ENCODE measurements at regions not wholly inside any gene's neighbourhood (a gene's known extent, or its start where the extent isn't known, plus 50 kb on each side); places are given as distances from the start of the nearest gene placed in this dataset.

DNA sequence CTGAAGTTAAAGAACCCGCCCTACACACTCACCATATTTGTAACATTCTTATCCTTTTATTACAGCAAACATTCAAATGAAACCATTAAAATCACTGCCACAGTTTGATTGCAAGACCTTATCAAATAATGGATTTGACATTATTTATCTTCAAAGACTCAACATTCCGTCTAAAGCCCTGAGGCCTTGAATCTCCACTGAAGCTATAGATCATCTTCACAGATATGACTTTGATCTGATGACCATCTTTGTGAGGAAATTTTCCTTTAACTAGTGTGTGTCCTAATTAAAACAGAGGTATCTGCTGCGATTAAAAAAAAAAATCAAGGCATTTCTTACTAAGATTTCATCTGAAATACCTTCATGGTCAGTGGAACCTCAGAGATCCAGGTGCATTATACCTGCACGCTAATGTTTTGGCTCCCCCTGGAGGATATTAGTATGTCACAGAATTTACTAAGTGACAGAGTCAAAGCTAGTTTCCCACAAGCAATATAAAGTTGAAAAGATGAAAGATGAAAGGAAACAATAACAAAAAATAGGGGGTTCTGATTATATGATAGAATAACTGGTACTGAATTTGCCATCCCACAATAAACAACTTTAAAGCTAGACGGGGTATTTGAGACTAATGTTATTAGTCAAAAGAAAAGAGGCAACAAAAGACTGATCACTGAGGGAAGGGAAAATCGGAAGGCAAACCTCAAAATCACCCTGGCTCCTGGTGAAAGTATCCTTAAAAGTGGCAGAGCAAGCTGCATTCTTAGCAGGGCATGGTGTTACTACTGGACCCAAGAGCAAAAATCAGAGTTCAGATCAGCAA is 923.4 kb downstream of the NCAM2 start:
- intact Hi-C loops (cut with DNase I; ENCODE audit: low total_unique reads): no loop called here
- peaks cover 0 to 3% of the 10 kb centered on the region in 2 donors for H3K27me3 ChIP-seq
- no peak overlapping the region for H3K4me3 ChIP-seq
- no peak for DNase-seq
- H3K27ac ChIP-seq: no peak overlapping the region
- TF ChIP-seq POLR2A (IDR thresholded peaks at IDR 0.05) (no peak), CTCF (IDR thresholded peaks at IDR 0.05) (peak in 3 of 4 experiments; percentile 4 to 25 (median 14))
- H3K9me3 ChIP-seq: no peaks in the 10 kb centered on the region
- H3K4me1 ChIP-seq: no peaks in the 10 kb centered on the region
- no peaks in the 10 kb centered on the region for H3K36me3 ChIP-seq

- Histone ChIP-seq H3K4me3 (no peak overlapping the region), H3K9me3 (no peaks in the 10 kb centered on the region), H3K4me1 (no peaks in the 10 kb centered on the region), H3K27me3 (no peaks in the 10 kb centered on the region), H3K27ac (no peak overlapping the region), H3K36me3 (no peaks in the 10 kb centered on the region)
- intact Hi-C loops (cut with DNase I; ENCODE audit: low total_unique reads): no loop called here
- DNase-seq: no peak
- no peak for TF ChIP-seq CTCF (IDR thresholded peaks at IDR 0.05)
- no peak for TF ChIP-seq POLR2A (IDR thresholded peaks at IDR 0.05)
Measured at GRCh38 chr21:21929226-21929625, 931.0 kb downstream of the NCAM2 start.

DNA sequence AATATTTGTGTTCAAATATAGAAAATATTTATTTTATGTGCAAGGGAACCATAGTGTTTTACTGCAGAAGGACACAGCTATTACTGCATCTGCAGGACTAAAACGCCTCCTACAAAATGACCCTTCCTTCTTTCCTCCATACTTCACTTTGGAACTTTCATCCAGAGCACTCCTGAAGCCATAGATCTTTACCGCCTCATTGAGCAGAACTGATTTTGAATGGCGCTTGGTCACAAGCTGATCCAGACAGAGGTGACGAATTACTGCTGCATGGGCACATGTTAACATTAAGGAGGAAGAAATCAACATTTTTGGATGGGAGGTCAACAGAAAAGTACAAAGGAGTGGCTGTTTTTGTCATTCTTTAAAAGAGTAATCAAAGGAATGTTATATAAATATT is 931.6 kb downstream of the NCAM2 start:
- no peaks in the 10 kb centered on the region for H3K27me3 ChIP-seq
- no peaks in the 10 kb centered on the region for H3K9me3 ChIP-seq
- TF ChIP-seq CTCF (IDR thresholded peaks at IDR 0.05): no peak
- TF ChIP-seq POLR2A (IDR thresholded peaks at IDR 0.05): no peak
- H3K4me1 ChIP-seq: no peaks in the 10 kb centered on the region
- intact Hi-C loops (cut with DNase I; ENCODE audit: low total_unique reads): no loop called here
- H3K4me3 ChIP-seq: no peak overlapping the region
- no peak overlapping the region for H3K27ac ChIP-seq
- no peaks in the 10 kb centered on the region for H3K36me3 ChIP-seq
- no peak for DNase-seq

DNA sequence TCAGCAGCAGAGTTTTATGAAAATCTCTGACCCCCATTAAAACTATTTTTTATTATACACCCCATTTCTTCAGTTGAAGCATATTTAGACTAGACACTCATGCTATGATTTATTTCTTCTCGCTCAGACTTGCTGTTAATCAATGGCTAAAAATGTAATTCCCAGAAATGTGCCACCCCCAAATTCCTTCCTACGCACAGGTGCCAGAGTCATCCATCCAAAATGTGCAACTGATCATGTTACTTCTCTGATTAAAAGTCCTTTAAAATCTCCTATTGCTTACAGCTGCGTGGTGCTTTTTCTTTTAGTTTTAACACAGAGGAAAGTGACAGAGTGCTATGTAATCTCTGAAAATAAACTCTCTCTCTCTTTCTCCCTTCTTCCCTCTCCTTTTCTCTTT is 954.4 kb downstream of the NCAM2 start:
- no peak for DNase-seq
- Histone ChIP-seq H3K4me1 (no peaks in the 10 kb centered on the region), H3K36me3 (no peaks in the 10 kb centered on the region), H3K9me3 (no peaks in the 10 kb centered on the region), H3K27me3 (no peaks in the 10 kb centered on the region), H3K4me3 (no peak overlapping the region), H3K27ac (no peak overlapping the region)
- TF ChIP-seq CTCF (IDR thresholded peaks at IDR 0.05): no peak
- TF ChIP-seq POLR2A (IDR thresholded peaks at IDR 0.05): no peak
- intact Hi-C loops (cut with DNase I; ENCODE audit: low total_unique reads): no loop called here

- Histone ChIP-seq H3K4me3 (no peak overlapping the region), H3K4me1 (no peaks in the 10 kb centered on the region), H3K27ac (no peak overlapping the region), H3K27me3 (no peaks in the 10 kb centered on the region), H3K36me3 (no peaks in the 10 kb centered on the region), H3K9me3 (no peaks in the 10 kb centered on the region)
- intact Hi-C loops (cut with DNase I; ENCODE audit: low total_unique reads): no loop called here
- DNase-seq: no peak
- TF ChIP-seq POLR2A (IDR thresholded peaks at IDR 0.05): no peak
- TF ChIP-seq CTCF (IDR thresholded peaks at IDR 0.05): no peak
Measured at GRCh38 chr21:21955204-21955603, 957.0 kb downstream of the NCAM2 start.

Data from uterus (tissue), 3 donors.